SU-DHL-6 (cell line): ENCODE measurements at regions not wholly inside any gene's neighbourhood (a gene's known extent, or its start where the extent isn't known, plus 50 kb on each side); places are given as distances from the start of the nearest gene placed in this dataset.
"Not testable (repeated sequence)": the region's sequence is repeated elsewhere in the genome, so short reads cannot be mapped to it uniquely, and the experiment has no call there.

Experiments used
- H2AFZ ChIP-seq: fragments of 200-600 bp; sonication (generic); 2 replicates; pipeline ENCODE4 v1.6.1; 2014; ENCODE audit warnings: low read depth, mild to moderate bottlenecking, moderate library complexity, mixed read lengths, antibody characterized with exemption, low read length; ENCODE audit not compliant: severe bottlenecking
- H3F3A ChIP-seq: fragments of 200-600 bp; shearing (Covaris generic); 2 replicates; pipeline ENCODE4 v1.6.0; 2016; ENCODE audit warnings: antibody characterized with exemption, mild to moderate bottlenecking; ENCODE audit not compliant: insufficient read depth
- H3K27ac ChIP-seq: fragments of 200-600 bp; sonication (generic); 2 replicates; pipeline ENCODE4 v1.5.1; 2016; ENCODE audit warnings: low read depth, mild to moderate bottlenecking, low read length, moderate library complexity, mixed read lengths
- H3K27me3 ChIP-seq: fragments of 200-600 bp; sonication (generic), shearing (Covaris generic); 2 replicates; pipeline ENCODE4 v1.6.0; 2014; ENCODE audit warnings: mild to moderate bottlenecking, low read length
- H3K36me3 ChIP-seq: fragments of 200-600 bp; sonication (generic); 2 replicates; pipeline ENCODE4 v1.6.1; 2014; ENCODE audit warnings: mild to moderate bottlenecking, low read length, mixed read lengths
- H3K4me2 ChIP-seq: fragments of 300-600, 200-600 bp; shearing (Covaris generic), sonication (generic); 2 replicates; pipeline ENCODE4 v1.6.0; 2014; ENCODE audit warnings: low read length, low read depth, mild to moderate bottlenecking; ENCODE audit not compliant: poor library complexity, severe bottlenecking
- H3K4me3 ChIP-seq: fragments of 200-600 bp; sonication (generic); 2 replicates; pipeline ENCODE4 v1.5.1; 2014; ENCODE audit warnings: antibody characterized with exemption, low read length, mild to moderate bottlenecking, mixed read lengths; ENCODE audit not compliant: insufficient read depth, poor library complexity, severe bottlenecking
- H3K79me2 ChIP-seq: fragments of 200-600 bp; sonication (generic); 2 replicates; pipeline ENCODE4 v1.6.1; 2014; ENCODE audit warnings: mild to moderate bottlenecking, low read length, moderate library complexity; ENCODE audit not compliant: insufficient read depth
- H3K9ac ChIP-seq: fragments of 200-600 bp; sonication (generic); 2 replicates; pipeline ENCODE4 v1.7.0; 2014; ENCODE audit warnings: mild to moderate bottlenecking, low read length
- H3K9me2 ChIP-seq: fragments of 200-600 bp; sonication (generic); replicated peaks from 2 replicates; pipeline ENCODE4 v1.6.1; 2014; ENCODE audit warnings: low read length; ENCODE audit not compliant: insufficient read depth
- H3K9me3 ChIP-seq: fragments of 200-600 bp; sonication (generic); 2 replicates; pipeline ENCODE4 v1.6.1; 2014; ENCODE audit warnings: low read length, mixed read lengths; ENCODE audit not compliant: insufficient read depth
- H4K20me1 ChIP-seq: fragments of 200-600 bp; sonication (generic); 2 replicates; pipeline ENCODE4 v1.6.1; 2014; ENCODE audit warnings: low read depth, mild to moderate bottlenecking, antibody characterized with exemption, low read length, moderate library complexity, mixed read lengths
- EZH2phosphoT487 ChIP-seq: fragments of 200-600 bp; sonication (generic), shearing (Covaris generic); conservative IDR thresholded peaks from 2 replicates; pipeline ENCODE4 v1.6.1; 2018; ENCODE audit warnings: mild to moderate bottlenecking, antibody characterized with exemption, low read length, moderate library complexity, mixed read lengths
- TF ChIP-seq, protein P1 (sequence below): fragments of 200-600 bp; sonication (generic); IDR thresholded peaks from one replicate; pipeline ENCODE4 v1.5.1; 2017; ENCODE audit warnings: antibody characterized with exemption, mild to moderate bottlenecking, low read length, moderate library complexity; ENCODE audit not compliant: insufficient read depth, poor library complexity, severe bottlenecking

GRCh38 chr7:4472728-4473127 lies 209.4 kb upstream of the FOXK1 start:
- H3K36me3 ChIP-seq: no peaks in the 10 kb centered on the region
- H3K4me2 ChIP-seq: no peak overlapping the region
- H3K27me3 ChIP-seq: no peaks in the 10 kb centered on the region
- TF ChIP-seq EZH2phosphoT487: no peak
- TF ChIP-seq, protein P1, sequence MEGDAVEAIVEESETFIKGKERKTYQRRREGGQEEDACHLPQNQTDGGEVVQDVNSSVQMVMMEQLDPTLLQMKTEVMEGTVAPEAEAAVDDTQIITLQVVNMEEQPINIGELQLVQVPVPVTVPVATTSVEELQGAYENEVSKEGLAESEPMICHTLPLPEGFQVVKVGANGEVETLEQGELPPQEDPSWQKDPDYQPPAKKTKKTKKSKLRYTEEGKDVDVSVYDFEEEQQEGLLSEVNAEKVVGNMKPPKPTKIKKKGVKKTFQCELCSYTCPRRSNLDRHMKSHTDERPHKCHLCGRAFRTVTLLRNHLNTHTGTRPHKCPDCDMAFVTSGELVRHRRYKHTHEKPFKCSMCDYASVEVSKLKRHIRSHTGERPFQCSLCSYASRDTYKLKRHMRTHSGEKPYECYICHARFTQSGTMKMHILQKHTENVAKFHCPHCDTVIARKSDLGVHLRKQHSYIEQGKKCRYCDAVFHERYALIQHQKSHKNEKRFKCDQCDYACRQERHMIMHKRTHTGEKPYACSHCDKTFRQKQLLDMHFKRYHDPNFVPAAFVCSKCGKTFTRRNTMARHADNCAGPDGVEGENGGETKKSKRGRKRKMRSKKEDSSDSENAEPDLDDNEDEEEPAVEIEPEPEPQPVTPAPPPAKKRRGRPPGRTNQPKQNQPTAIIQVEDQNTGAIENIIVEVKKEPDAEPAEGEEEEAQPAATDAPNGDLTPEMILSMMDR: no peak
- H3K79me2 ChIP-seq: no peaks in the 10 kb centered on the region
- H3F3A ChIP-seq: no peaks in the 10 kb centered on the region
- no peak overlapping the region for H3K4me3 ChIP-seq
- H3K9me3 ChIP-seq: no peaks in the 10 kb centered on the region
- H3K9me2 ChIP-seq: no peaks in the 10 kb centered on the region
- H2AFZ ChIP-seq: no peak overlapping the region
- H4K20me1 ChIP-seq: no peaks in the 10 kb centered on the region
- no peak overlapping the region for H3K27ac ChIP-seq
- H3K9ac ChIP-seq: no peak overlapping the region

DNA sequence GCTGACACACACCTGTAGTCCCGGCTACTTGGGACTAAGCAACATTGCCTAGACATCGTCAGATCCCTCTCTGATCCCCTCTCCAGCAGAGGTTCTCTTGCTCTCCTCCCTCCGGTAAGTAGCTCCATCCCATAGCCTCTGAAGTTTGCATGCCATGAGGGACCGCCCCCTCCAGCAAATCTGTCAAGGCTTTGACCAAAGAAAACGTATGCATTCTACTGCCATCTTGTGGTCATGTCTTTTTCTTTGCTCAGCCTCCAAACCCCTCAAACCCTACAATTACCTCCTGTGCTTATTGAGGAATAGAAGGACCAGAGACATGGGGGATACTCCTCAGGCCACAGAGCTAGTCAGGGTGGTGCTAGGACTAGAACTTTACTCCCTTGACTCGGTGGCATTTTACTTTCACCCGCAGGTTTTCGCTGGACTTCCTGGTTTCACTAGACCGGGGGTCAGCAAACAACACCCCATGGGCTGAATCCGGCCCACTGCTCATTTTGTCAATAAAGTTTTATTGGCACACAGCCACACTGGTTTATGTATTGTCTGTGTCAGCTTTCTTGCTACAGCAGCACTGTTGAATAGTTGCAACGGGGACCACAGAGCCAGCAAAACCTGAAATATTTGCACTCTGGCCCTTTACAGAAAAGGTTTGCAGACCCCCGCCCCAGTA lies 202.6 kb upstream of the FOXK1 start:
- Histone ChIP-seq H3K79me2 (no peaks in the 10 kb centered on the region), H3K27me3 (no peaks in the 10 kb centered on the region), H3F3A (no peaks in the 10 kb centered on the region), H3K27ac (no peak overlapping the region), H3K9me3 (peaks cover 12% of the 10 kb centered on the region), H3K4me3 (no peak overlapping the region), H4K20me1 (no peaks in the 10 kb centered on the region), H2AFZ (no peak overlapping the region), H3K9ac (no peak overlapping the region), H3K9me2 (no peaks in the 10 kb centered on the region), H3K4me2 (no peak overlapping the region), H3K36me3 (no peaks in the 10 kb centered on the region)
- no peak for TF ChIP-seq EZH2phosphoT487
- TF ChIP-seq, protein P1: peak; percentile 76

GRCh38 chr7:4480131-4480530 lies 202.0 kb upstream of the FOXK1 start:
- H3K36me3 ChIP-seq, H3K79me2 ChIP-seq, H3K4me3 ChIP-seq: not testable (repeated sequence)

GRCh38 chr7:4483851-4484250 lies 198.2 kb upstream of the FOXK1 start:
- H3K36me3 ChIP-seq: no peaks in the 10 kb centered on the region
- H3K4me3 ChIP-seq: no peak overlapping the region
- no peaks in the 10 kb centered on the region for H3K79me2 ChIP-seq
- H4K20me1 ChIP-seq: no peaks in the 10 kb centered on the region
- no peak overlapping the region for H3K9ac ChIP-seq
- H3F3A ChIP-seq: no peaks in the 10 kb centered on the region
- H2AFZ ChIP-seq: no peak overlapping the region
- peaks cover 15% of the 10 kb centered on the region for H3K9me3 ChIP-seq
- H3K27ac ChIP-seq: no peak overlapping the region
- no peaks in the 10 kb centered on the region for H3K9me2 ChIP-seq
- H3K27me3 ChIP-seq: no peaks in the 10 kb centered on the region
- TF ChIP-seq EZH2phosphoT487: no peak
- TF ChIP-seq, protein P1: no peak
- no peak overlapping the region for H3K4me2 ChIP-seq

More at GRCh38 chr7:4480131-4480530, 202.0 kb upstream of the FOXK1 start:
- not testable (repeated sequence) for H3F3A ChIP-seq, H3K4me2 ChIP-seq, H3K27ac ChIP-seq, H4K20me1 ChIP-seq, H3K27me3 ChIP-seq, H2AFZ ChIP-seq, H3K9me2 ChIP-seq, H3K9ac ChIP-seq
- H3K9me3 ChIP-seq: peaks cover 15% of the 10 kb centered on the region
